Uterus (tissue), 2 donors: ENCODE measurements at regions not wholly inside any gene's neighbourhood (a gene's known extent, or its start where the extent isn't known, plus 50 kb on each side); places are given as distances from the start of the nearest gene placed in this dataset.
"Not testable (repeated sequence)": the region's sequence is repeated elsewhere in the genome, so short reads cannot be mapped to it uniquely, and the experiment has no call there.

Experiments
- POLR2A ChIP-seq, 2 donors: fragments of 450-650 bp; IDR thresholded peaks; one replicate each; pipeline ENCODE4 v1.6.1; 2016; ENCODE audit warnings: antibody characterized with exemption in 2 of 2, mild to moderate bottlenecking in 1 of 2, moderate library complexity in 1 of 2
- TF ChIP-seq, protein P1 (sequence below), 4 experiments: fragments of 200-600 bp in 2 of 4; fragments of 450-650 bp in 2 of 4; sonication (generic) in 2 of 4; IDR thresholded peaks; one replicate each; pipeline ENCODE4 v1.5.1; 2016 to 2019; ENCODE audit warnings: antibody characterized with exemption in 4 of 4, mild to moderate bottlenecking in 2 of 4, moderate library complexity in 1 of 4

- TF ChIP-seq, protein P1, sequence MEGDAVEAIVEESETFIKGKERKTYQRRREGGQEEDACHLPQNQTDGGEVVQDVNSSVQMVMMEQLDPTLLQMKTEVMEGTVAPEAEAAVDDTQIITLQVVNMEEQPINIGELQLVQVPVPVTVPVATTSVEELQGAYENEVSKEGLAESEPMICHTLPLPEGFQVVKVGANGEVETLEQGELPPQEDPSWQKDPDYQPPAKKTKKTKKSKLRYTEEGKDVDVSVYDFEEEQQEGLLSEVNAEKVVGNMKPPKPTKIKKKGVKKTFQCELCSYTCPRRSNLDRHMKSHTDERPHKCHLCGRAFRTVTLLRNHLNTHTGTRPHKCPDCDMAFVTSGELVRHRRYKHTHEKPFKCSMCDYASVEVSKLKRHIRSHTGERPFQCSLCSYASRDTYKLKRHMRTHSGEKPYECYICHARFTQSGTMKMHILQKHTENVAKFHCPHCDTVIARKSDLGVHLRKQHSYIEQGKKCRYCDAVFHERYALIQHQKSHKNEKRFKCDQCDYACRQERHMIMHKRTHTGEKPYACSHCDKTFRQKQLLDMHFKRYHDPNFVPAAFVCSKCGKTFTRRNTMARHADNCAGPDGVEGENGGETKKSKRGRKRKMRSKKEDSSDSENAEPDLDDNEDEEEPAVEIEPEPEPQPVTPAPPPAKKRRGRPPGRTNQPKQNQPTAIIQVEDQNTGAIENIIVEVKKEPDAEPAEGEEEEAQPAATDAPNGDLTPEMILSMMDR (IDR thresholded peaks at IDR 0.05) = not testable (repeated sequence)
- not testable (repeated sequence) for TF ChIP-seq POLR2A (IDR thresholded peaks at IDR 0.05)
These were observed 871.6 kb downstream of the DNAH5 start for GRCh38 chr5:13072936-13073335.
